ENCODE measurements at regions not wholly inside any gene's neighbourhood (a gene's known extent, or its start where the extent isn't known, plus 50 kb on each side); places are given as distances from the start of the nearest gene placed in this dataset.

GRCh38 chr7:152911226-152911560 lies 151.6 kb downstream of the ACTR3B start:
- H3K27ac Mint-ChIP-seq (ENCODE audit: unreplicated experiment) = no peak overlapping the region
- no peaks in the 10 kb centered on the region for H3K27me3 Mint-ChIP-seq (ENCODE audit: unreplicated experiment)
- no peak for TF ChIP-seq CTCF (IDR thresholded peaks at IDR 0.05)
- H3K9me3 Mint-ChIP-seq (ENCODE audit: unreplicated experiment) = no peaks in the 10 kb centered on the region
- no peaks in the 10 kb centered on the region for H3K36me3 Mint-ChIP-seq (ENCODE audit: unreplicated experiment)
- H3K4me1 Mint-ChIP-seq (ENCODE audit: unreplicated experiment) = no peaks in the 10 kb centered on the region
- no peak overlapping the region for H3K4me3 Mint-ChIP-seq (ENCODE audit: unreplicated experiment)
- DNase-seq (ENCODE audit: extremely low spot score, unreplicated experiment) = no peak

GRCh38 chr7:152911922-152912321 lies 152.4 kb downstream of the ACTR3B start:
- no peak for TF ChIP-seq CTCF (IDR thresholded peaks at IDR 0.05)
- Mint-ChIP-seq H3K27ac (ENCODE audit: unreplicated experiment) (no peak overlapping the region), H3K27me3 (ENCODE audit: unreplicated experiment) (no peaks in the 10 kb centered on the region), H3K4me3 (ENCODE audit: unreplicated experiment) (no peak overlapping the region), H3K4me1 (ENCODE audit: unreplicated experiment) (no peaks in the 10 kb centered on the region), H3K36me3 (ENCODE audit: unreplicated experiment) (no peaks in the 10 kb centered on the region), H3K9me3 (ENCODE audit: unreplicated experiment) (no peaks in the 10 kb centered on the region)
- DNase-seq (ENCODE audit: extremely low spot score, unreplicated experiment) = no peak

GRCh38 chr7:152912511-152912910 lies 153.0 kb downstream of the ACTR3B start:
- H3K9me3 Mint-ChIP-seq (ENCODE audit: unreplicated experiment) = no peaks in the 10 kb centered on the region
- no peak overlapping the region for H3K27ac Mint-ChIP-seq (ENCODE audit: unreplicated experiment)
- no peak for TF ChIP-seq CTCF (IDR thresholded peaks at IDR 0.05)
- H3K4me1 Mint-ChIP-seq (ENCODE audit: unreplicated experiment) = no peaks in the 10 kb centered on the region
- DNase-seq (ENCODE audit: extremely low spot score, unreplicated experiment) = no peak
- no peak overlapping the region for H3K4me3 Mint-ChIP-seq (ENCODE audit: unreplicated experiment)
- H3K36me3 Mint-ChIP-seq (ENCODE audit: unreplicated experiment) = no peaks in the 10 kb centered on the region
- no peaks in the 10 kb centered on the region for H3K27me3 Mint-ChIP-seq (ENCODE audit: unreplicated experiment)

- no peak overlapping the region for H3K27ac Mint-ChIP-seq (ENCODE audit: unreplicated experiment)
Observed at GRCh38 chr7:152913492-152913891, 153.9 kb downstream of the ACTR3B start.

More at GRCh38 chr7:152913492-152913891, 153.9 kb downstream of the ACTR3B start:
- Mint-ChIP-seq H3K27me3 (ENCODE audit: unreplicated experiment) (no peaks in the 10 kb centered on the region), H3K4me1 (ENCODE audit: unreplicated experiment) (no peaks in the 10 kb centered on the region), H3K36me3 (ENCODE audit: unreplicated experiment) (no peaks in the 10 kb centered on the region), H3K4me3 (ENCODE audit: unreplicated experiment) (no peak overlapping the region), H3K9me3 (ENCODE audit: unreplicated experiment) (no peaks in the 10 kb centered on the region)
- no peak for TF ChIP-seq CTCF (IDR thresholded peaks at IDR 0.05)
- DNase-seq (ENCODE audit: extremely low spot score, unreplicated experiment) = no peak

Measured in osteocyte (in vitro differentiated cells).